ENCODE measurements at regions not wholly inside any gene's neighbourhood (a gene's known extent, or its start where the extent isn't known, plus 50 kb on each side); places are given as distances from the start of the nearest gene placed in this dataset.

- TF ChIP-seq, protein P1, sequence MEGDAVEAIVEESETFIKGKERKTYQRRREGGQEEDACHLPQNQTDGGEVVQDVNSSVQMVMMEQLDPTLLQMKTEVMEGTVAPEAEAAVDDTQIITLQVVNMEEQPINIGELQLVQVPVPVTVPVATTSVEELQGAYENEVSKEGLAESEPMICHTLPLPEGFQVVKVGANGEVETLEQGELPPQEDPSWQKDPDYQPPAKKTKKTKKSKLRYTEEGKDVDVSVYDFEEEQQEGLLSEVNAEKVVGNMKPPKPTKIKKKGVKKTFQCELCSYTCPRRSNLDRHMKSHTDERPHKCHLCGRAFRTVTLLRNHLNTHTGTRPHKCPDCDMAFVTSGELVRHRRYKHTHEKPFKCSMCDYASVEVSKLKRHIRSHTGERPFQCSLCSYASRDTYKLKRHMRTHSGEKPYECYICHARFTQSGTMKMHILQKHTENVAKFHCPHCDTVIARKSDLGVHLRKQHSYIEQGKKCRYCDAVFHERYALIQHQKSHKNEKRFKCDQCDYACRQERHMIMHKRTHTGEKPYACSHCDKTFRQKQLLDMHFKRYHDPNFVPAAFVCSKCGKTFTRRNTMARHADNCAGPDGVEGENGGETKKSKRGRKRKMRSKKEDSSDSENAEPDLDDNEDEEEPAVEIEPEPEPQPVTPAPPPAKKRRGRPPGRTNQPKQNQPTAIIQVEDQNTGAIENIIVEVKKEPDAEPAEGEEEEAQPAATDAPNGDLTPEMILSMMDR (IDR thresholded peaks at IDR 0.05; ENCODE audit: borderline replicate concordance, extremely low read depth, low read length, poor library complexity, severe bottlenecking), result no peak
- no peak for TF ChIP-seq EZH2 (IDR thresholded peaks at IDR 0.05; ENCODE audit: borderline replicate concordance, low read depth, low read length, severe bottlenecking)
Observed at GRCh38 chr2:136404176-136404575, 286.2 kb upstream of the CXCR4 start.

All from DND-41 (cell line).